ENCODE measurements at regions not wholly inside any gene's neighbourhood (a gene's known extent, or its start where the extent isn't known, plus 50 kb on each side); places are given as distances from the start of the nearest gene placed in this dataset.

- TF ChIP-seq POLR2A (IDR thresholded peaks at IDR 0.05): no peak
- TF ChIP-seq, protein P1, sequence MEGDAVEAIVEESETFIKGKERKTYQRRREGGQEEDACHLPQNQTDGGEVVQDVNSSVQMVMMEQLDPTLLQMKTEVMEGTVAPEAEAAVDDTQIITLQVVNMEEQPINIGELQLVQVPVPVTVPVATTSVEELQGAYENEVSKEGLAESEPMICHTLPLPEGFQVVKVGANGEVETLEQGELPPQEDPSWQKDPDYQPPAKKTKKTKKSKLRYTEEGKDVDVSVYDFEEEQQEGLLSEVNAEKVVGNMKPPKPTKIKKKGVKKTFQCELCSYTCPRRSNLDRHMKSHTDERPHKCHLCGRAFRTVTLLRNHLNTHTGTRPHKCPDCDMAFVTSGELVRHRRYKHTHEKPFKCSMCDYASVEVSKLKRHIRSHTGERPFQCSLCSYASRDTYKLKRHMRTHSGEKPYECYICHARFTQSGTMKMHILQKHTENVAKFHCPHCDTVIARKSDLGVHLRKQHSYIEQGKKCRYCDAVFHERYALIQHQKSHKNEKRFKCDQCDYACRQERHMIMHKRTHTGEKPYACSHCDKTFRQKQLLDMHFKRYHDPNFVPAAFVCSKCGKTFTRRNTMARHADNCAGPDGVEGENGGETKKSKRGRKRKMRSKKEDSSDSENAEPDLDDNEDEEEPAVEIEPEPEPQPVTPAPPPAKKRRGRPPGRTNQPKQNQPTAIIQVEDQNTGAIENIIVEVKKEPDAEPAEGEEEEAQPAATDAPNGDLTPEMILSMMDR (IDR thresholded peaks at IDR 0.05): no peak
- Histone ChIP-seq H3K4me3 (no peak overlapping the region), H3K36me3 (no peaks in the 10 kb centered on the region), H3K4me1 (peaks cover 5 to 25% (median 7%) of the 10 kb centered on the region in 3 donors), H3K27me3 (no peaks in the 10 kb centered on the region), H3K27ac (peak overlapping the region in 1 of 4 donors; percentile 37), H3K9me3 (no peaks in the 10 kb centered on the region)
- intact Hi-C loops (cut with DNase I): no loop called here
- no peak for DNase-seq
- 42 to 54% methylated on average over 10 of the region's 10 CpGs for WGBS, 2 donors
Observed at GRCh38 chr3:66693461-66694031, 192.7 kb upstream of the LRIG1 start.

DNA sequence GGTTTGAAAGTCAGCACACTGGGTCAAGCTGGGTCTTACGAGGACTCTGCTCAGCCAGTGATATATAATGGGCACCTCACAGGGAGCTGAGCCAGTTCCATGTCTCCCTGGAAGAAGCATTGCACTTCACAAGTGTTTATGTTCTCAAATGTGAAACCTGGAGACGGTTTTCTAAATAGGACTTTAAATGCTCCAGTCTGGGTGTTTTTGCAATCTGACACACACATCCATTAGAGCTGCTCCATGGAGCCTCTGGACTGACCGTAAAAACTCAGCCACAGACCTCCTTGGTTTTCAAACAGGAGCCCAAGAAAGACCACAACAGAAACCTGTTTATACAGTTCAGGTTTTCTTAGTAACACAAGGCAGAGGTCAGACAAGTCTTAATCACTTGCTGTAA lies 201.3 kb upstream of the LRIG1 start:
- Histone ChIP-seq H3K27me3 (no peaks in the 10 kb centered on the region), H3K36me3 (no peaks in the 10 kb centered on the region), H3K9me3 (no peaks in the 10 kb centered on the region), H3K4me3 (no peak overlapping the region), H3K27ac (no peak overlapping the region), H3K4me1 (peaks cover 0 to 8% (median 0%) of the 10 kb centered on the region in 3 donors)
- WGBS, 2 donors: 63 to 90% methylated on average over 2 to 3 of the region's 3 CpGs
- TF ChIP-seq, protein P1 (IDR thresholded peaks at IDR 0.05): no peak
- no peak for TF ChIP-seq POLR2A (IDR thresholded peaks at IDR 0.05)
- intact Hi-C loops (cut with DNase I): no loop called here
- DNase-seq: no peak

GRCh38 chr3:66703501-66703900 lies 202.7 kb upstream of the LRIG1 start:
- Histone ChIP-seq H3K4me3 (no peak overlapping the region), H3K9me3 (no peaks in the 10 kb centered on the region), H3K4me1 (peaks cover 0 to 8% (median 0%) of the 10 kb centered on the region in 3 donors), H3K27me3 (no peaks in the 10 kb centered on the region), H3K27ac (no peak overlapping the region), H3K36me3 (no peaks in the 10 kb centered on the region)
- DNase-seq: no peak
- intact Hi-C loops (cut with DNase I): no loop called here
- 90 to 94% methylated on average over 2 of the region's 2 CpGs for WGBS, 2 donors
- TF ChIP-seq, protein P1 (IDR thresholded peaks at IDR 0.05): no peak
- no peak for TF ChIP-seq POLR2A (IDR thresholded peaks at IDR 0.05)

- TF ChIP-seq, protein P1 (IDR thresholded peaks at IDR 0.05): no peak
- no peak for TF ChIP-seq POLR2A (IDR thresholded peaks at IDR 0.05)
- Histone ChIP-seq H3K36me3 (no peaks in the 10 kb centered on the region), H3K27ac (no peak overlapping the region), H3K4me3 (no peak overlapping the region), H3K4me1 (peaks cover 5 to 22% (median 5%) of the 10 kb centered on the region in 3 donors), H3K9me3 (no peaks in the 10 kb centered on the region), H3K27me3 (no peaks in the 10 kb centered on the region)
- intact Hi-C loops (cut with DNase I): no loop called here
- DNase-seq: no peak
- WGBS, 2 donors: 45 to 68% methylated on average over 2 of the region's 2 CpGs
Observed at GRCh38 chr3:66705076-66705475, 204.3 kb upstream of the LRIG1 start.

DNA sequence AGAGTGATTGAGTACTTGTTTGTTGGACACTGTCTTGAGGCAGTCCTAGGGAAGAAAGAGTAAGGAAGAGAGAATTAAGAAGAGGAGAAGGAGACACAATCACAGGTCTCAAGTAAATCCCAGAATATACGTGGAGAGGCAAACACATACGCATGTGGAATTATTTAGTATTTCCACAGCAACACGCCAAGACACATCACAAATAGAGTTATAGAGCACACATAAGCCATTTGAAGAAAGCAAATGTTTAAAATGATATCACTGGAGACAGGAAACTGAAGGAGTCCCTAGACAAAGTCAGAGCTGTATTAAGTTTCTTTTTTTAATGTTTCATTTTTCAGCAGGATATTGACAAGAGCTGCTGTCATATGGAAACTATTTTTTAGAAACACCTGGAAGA lies 206.1 kb upstream of the LRIG1 start:
- 90 to 92% methylated on average over 3 of the region's 3 CpGs for WGBS, 2 donors
- H3K4me1 ChIP-seq: peaks cover 6 to 27% (median 8%) of the 10 kb centered on the region in 3 donors
- TF ChIP-seq, protein P1 (IDR thresholded peaks at IDR 0.05): no peak
- TF ChIP-seq POLR2A (IDR thresholded peaks at IDR 0.05): no peak
- H3K4me3 ChIP-seq: no peak overlapping the region
- no peak overlapping the region for H3K27ac ChIP-seq
- intact Hi-C loops (cut with DNase I): no loop called here
- no peaks in the 10 kb centered on the region for H3K9me3 ChIP-seq
- DNase-seq: no peak
- no peaks in the 10 kb centered on the region for H3K36me3 ChIP-seq
- no peaks in the 10 kb centered on the region for H3K27me3 ChIP-seq
